ENCODE measurements at regions not wholly inside any gene's neighbourhood (a gene's known extent, or its start where the extent isn't known, plus 50 kb on each side); places are given as distances from the start of the nearest gene placed in this dataset.
"Not testable (repeated sequence)": the region's sequence is repeated elsewhere in the genome, so short reads cannot be mapped to it uniquely, and the experiment has no call there.

DNA sequence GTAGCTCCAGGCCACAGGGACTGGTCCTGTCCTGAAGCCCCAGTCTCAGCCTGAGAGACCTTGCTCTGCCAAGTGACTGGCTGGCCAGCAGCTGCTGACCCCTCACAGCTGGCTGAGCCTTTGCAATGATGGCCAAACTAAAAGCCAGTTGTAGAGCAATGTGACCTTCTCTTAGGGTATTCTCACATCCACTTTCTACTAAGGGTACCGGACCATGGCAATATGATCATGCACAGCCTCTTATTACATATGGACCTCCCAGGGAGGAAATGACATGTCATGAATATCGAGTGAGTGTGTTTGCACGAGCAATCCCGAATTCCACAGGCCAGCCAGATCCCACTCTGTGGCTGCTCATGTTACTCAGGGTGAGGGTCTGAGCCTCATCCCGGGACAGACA is 213.9 kb downstream of the VAPA start:
- TF ChIP-seq CTCF (conservative IDR thresholded peaks at IDR 0.05; ENCODE audit: low read depth, low read length) = no peak
- H3K4me3 ChIP-seq (ENCODE audit: low read length) = no peak overlapping the region
- DNase-seq (ENCODE audit: low read depth) = no peak

- no peak for TF ChIP-seq CTCF (conservative IDR thresholded peaks at IDR 0.05; ENCODE audit: low read depth, low read length)
- no peak for DNase-seq (ENCODE audit: low read depth)
Observed at GRCh38 chr18:10128921-10129501, 215.2 kb downstream of the VAPA start.

DNA sequence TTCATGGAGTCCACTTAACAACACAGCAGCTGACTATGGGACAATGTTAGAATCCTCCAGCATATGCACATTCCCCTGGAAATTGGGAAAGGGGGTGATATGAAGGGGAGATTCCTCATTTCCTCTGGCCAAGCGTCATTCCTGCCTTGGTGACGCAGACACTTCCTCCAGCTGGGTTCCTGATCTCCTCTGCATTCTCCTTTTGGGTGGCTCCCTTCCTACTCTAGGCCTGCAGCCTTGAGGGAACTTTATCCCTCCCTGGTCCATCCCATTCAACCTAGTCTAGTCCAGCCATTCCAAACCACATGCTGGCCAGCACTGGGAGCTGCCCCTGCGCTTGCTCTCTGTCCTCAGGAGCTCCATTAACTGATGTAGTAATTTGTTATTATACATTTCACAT is 216.8 kb downstream of the VAPA start:
- TF ChIP-seq CTCF (conservative IDR thresholded peaks at IDR 0.05; ENCODE audit: low read depth, low read length) = no peak
- H3K4me3 ChIP-seq (ENCODE audit: low read length) = no peak overlapping the region
- no peak for DNase-seq (ENCODE audit: low read depth)

More at GRCh38 chr18:10128921-10129501, 215.2 kb downstream of the VAPA start:
- H3K4me3 ChIP-seq (ENCODE audit: low read length) = no peak overlapping the region

DNA sequence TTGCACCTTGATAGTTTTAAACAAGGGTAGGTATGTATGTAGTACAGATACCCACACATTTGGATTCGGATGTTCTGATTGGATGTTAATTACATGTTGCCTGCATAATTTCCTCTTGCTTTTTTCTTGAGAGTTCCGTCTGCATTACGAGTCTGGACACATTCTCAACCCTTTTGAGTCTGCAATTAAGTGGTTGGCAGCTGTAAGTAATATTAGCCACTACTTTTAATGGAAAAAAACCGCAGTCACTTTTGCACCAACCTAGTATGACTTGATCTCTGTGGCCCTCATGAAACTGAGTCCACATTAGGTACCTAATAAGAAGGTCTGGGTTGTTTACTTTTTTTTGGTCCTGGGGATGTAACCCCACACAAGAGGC is 217.3 kb downstream of the VAPA start:
- H3K4me3 ChIP-seq (ENCODE audit: low read length) = no peak overlapping the region
- no peak for TF ChIP-seq CTCF (conservative IDR thresholded peaks at IDR 0.05; ENCODE audit: low read depth, low read length)

DNA sequence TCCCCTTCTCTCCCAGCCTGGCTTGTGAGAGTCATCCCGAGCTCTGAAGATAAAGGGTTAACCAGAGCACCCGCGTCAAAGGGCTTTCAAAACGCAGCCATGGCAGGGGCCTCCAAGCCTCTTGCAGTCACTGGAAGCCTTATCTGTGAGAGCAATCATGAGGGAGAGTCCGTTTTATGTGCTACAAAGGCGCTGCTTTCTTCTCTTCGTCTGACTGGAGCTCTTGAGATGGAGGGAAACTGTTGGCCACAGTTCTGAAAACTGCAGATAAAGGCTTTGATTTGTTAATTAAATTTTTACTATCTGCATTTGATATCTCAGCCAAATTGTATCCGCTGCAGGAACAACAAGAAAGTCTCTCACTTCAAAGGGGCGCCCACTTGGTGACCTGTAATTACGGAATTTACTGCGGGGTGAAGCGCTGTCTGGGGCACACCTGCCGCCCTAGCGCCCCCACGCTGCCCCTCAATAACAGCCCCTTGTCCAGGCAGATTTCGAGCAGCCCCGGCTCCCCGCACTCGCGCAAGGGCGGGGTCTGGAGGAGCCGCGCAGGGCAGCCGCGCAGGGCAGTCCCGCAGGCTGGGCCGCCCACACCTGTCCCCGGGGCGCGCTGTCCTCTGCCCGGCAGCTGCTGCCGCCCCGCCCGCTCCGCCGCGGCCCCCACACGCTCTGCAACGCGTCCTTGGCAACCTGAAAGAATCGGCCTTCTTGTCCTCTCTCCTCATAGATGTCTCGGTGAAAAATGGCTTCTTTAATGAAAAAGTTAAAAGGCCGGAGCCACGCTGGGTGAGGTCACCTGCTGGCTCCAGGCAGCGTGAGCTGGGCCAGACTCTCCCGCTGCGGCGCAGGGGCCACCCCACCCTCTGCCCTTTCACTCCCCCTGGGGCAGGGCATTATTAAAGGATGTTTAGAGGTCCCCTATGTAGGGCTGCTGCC is 217.9 kb downstream of the VAPA start:
- no peak for TF ChIP-seq CTCF (conservative IDR thresholded peaks at IDR 0.05; ENCODE audit: low read depth, low read length)
- DNase-seq (ENCODE audit: low read depth) = no peak
- peak overlapping the region; percentile 49 for H3K4me3 ChIP-seq (ENCODE audit: low read length)

More for the DNA sequence above, 217.3 kb downstream of the VAPA start:
- no peak for DNase-seq (ENCODE audit: low read depth)

GRCh38 chr18:10133516-10133915 is 219.7 kb downstream of the VAPA start:
- no peak for TF ChIP-seq CTCF (conservative IDR thresholded peaks at IDR 0.05; ENCODE audit: low read depth, low read length)
- H3K4me3 ChIP-seq (ENCODE audit: low read length) = no peak overlapping the region
- no peak for DNase-seq (ENCODE audit: low read depth)

DNA sequence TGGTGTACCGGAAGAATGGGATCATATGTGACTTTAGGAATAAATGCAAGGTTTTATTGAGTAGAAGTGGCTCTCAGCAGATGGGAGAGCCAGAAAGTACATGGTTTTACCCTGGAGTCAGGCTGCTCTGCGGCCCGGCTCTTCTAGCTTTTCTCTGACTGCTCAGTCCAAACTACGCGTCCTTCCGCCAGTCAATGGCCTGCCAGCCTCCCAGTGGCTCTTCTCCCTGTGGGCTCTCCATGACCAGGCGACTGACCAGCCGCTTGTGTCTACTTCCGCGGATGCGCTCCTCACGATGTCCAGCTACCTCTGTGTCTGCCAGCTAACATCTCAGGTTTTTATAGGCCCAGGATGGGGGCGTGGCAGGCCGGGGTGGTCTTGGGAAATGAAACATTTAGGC is 220.4 kb downstream of the VAPA start:
- TF ChIP-seq CTCF (conservative IDR thresholded peaks at IDR 0.05; ENCODE audit: low read depth, low read length) = no peak
- DNase-seq (ENCODE audit: low read depth) = no peak
- H3K4me3 ChIP-seq (ENCODE audit: low read length) = no peak overlapping the region

DNA sequence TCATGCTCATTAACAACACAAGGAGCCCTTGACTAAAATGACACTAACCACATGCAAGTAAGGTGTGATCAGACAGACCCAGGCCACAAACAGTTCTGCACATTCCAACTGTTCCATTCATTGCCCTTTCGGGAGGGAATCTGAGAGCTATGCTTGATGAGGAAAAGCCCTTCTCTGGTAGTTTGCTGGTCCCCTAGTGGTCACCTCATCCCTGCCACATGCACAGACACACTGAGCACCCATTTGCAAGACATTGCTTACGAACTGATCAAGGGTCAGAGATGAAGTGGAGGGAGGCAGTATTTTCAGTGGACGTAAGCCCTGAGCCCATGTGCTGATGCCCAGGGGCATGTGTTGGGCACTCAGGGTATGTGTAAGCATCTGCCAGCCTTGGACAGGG is 220.9 kb downstream of the VAPA start:
- H3K4me3 ChIP-seq (ENCODE audit: low read length); DNase-seq (ENCODE audit: low read depth): not testable (repeated sequence)
